A549 (cell line): ENCODE measurements at regions not wholly inside any gene's neighbourhood (a gene's known extent, or its start where the extent isn't known, plus 50 kb on each side); places are given as distances from the start of the nearest gene placed in this dataset.

Experiments used
- ATAC-seq, 2 experiments: fragments of 200-7000 bp in 1 of 2; fragments of >200 bp in 1 of 2; cut with Nextera tagmentation in 1 of 2; cut with Tn5 transposase in 1 of 2; 3 replicates each; pipeline versions ENCODE4 v1.8.0 to v1.9.1; 2018 to 2020; ENCODE audit warnings: mild to moderate bottlenecking in 1 of 2, moderate library complexity in 1 of 2
- CTCF ChIA-PET: fragments of 300-600 bp; sonication (Branson Sonifier 250); formaldehyde crosslinking; extraction: SDS; loops from one replicate; lab custom pipeline; 2021; ENCODE audit warnings: antibody characterized with exemption, inconsistent platforms; lab: Yijun Ruan, JAX
- POLR2A ChIA-PET: fragments of 350-600 bp; formaldehyde crosslinking; extraction: SDS; loops from one replicate; lab custom pipeline; 2021; ENCODE audit warnings: antibody characterized with exemption, inconsistent platforms; lab: Yijun Ruan, JAX
- DNase-seq, 2 experiments: peaks; one replicate each; pipeline versions ENCODE4 v3.0.0 to v3.0.0-alpha.2; 2011 to 2016; ENCODE audit warnings: low read depth in 1 of 2, low spot score in 1 of 2
- FAIRE-seq: peaks from 2 replicates; lab custom pipeline; 2011; peaks lifted over from hg19 to GRCh38; lab: Jason Lieb, UNC
- H3K27ac ChIP-seq, 2 experiments: fragments of >200 bp; sonication (Bioruptor Twin); formaldehyde crosslinking; 3 replicates each; pipeline ENCODE4 v1.5.1; 2016 to 2017
- H3K4me1 ChIP-seq: fragments of >200 bp; sonication (Bioruptor Twin); formaldehyde crosslinking; 3 replicates; pipeline ENCODE4 v1.6.1; 2016
- H3K4me2 ChIP-seq: fragments of >200 bp; sonication (Bioruptor Twin); formaldehyde crosslinking; 3 replicates; pipeline ENCODE4 v1.6.1; 2016
- H3K4me3 ChIP-seq: fragments of >200 bp; sonication (Bioruptor Twin); formaldehyde crosslinking; 3 replicates; pipeline ENCODE4 v1.5.1; 2016
- H3K9me3 ChIP-seq: fragments of >200 bp; sonication (Bioruptor Twin); formaldehyde crosslinking; 3 replicates; pipeline ENCODE4 v1.6.1; 2016
- CBX8 ChIP-seq: fragments of 200-600 bp; sonication (generic); IDR thresholded peaks from 2 replicates; pipeline ENCODE4 v1.6.1; 2016
- CEBPB ChIP-seq, 2 experiments: fragments of >200 bp in 1 of 2; sonication (Bioruptor Twin) in 1 of 2; formaldehyde crosslinking in 1 of 2; IDR thresholded peaks; 2 replicates each; pipeline ENCODE4 v1.6.1; 2012 to 2016
- EHF ChIP-seq: fragments of 250-450 bp; sonication (Bioruptor Pico); IDR thresholded peaks from 2 replicates; pipeline ENCODE4 v1.5.0; 2020; ENCODE audit warnings: mild to moderate bottlenecking
- EHMT2 ChIP-seq: fragments of 200-600 bp; sonication (generic); IDR thresholded peaks from 2 replicates; pipeline ENCODE4 v1.6.1; 2016; ENCODE audit warnings: antibody characterized with exemption, low read depth, mild to moderate bottlenecking, moderate library complexity
- EP300 ChIP-seq, 2 experiments: fragments of >200 bp; sonication (Bioruptor Twin); formaldehyde crosslinking; IDR thresholded peaks; 2 replicates in 1 of 2; 3 replicates in 1 of 2; pipeline ENCODE4 v1.6.1; 2016 to 2017
- ESRRA ChIP-seq: fragments of 150-350 bp; IDR thresholded peaks from 2 replicates; pipeline ENCODE4 v1.6.1; 2014; ENCODE audit warnings: mild to moderate bottlenecking, low read length, borderline replicate concordance
- FOSB ChIP-seq: fragments of 250-450 bp; sonication (Bioruptor Pico); IDR thresholded peaks from 2 replicates; pipeline ENCODE4 v1.5.0; 2020; ENCODE audit warnings: mild to moderate bottlenecking, moderate library complexity
- HOXB5 ChIP-seq: fragments of 250-450 bp; sonication (Bioruptor Pico); IDR thresholded peaks from 2 replicates; pipeline ENCODE4 v1.5.0; 2020; ENCODE audit warnings: mild to moderate bottlenecking, moderate library complexity
- KDM1A ChIP-seq: fragments of 200-600 bp; sonication (generic); IDR thresholded peaks from 2 replicates; pipeline ENCODE4 v1.6.1; 2016; ENCODE audit warnings: low read depth, mild to moderate bottlenecking
- KDM5A ChIP-seq: fragments of 200-600 bp; sonication (generic); IDR thresholded peaks from 2 replicates; pipeline ENCODE4 v1.6.1; 2016; ENCODE audit warnings: antibody characterized with exemption, mild to moderate bottlenecking
- NR3C1 ChIP-seq: fragments of >200 bp; sonication (Bioruptor Twin); formaldehyde crosslinking; IDR thresholded peaks from 3 replicates; pipeline ENCODE4 v1.6.1; 2017
- POLR2A ChIP-seq: IDR thresholded peaks from 2 replicates; pipeline ENCODE4 v1.6.1; 2012; ENCODE audit warnings: mild to moderate bottlenecking, low read length
- RAD21 ChIP-seq, 2 experiments: fragments of >200 bp in 1 of 2; sonication (Bioruptor Twin) in 1 of 2; formaldehyde crosslinking in 1 of 2; IDR thresholded peaks in 1 of 2; conservative IDR thresholded peaks in 1 of 2; 2 replicates in 1 of 2; 3 replicates in 1 of 2; pipeline ENCODE4 v1.6.1; 2012 to 2018; ENCODE audit warnings: inconsistent platforms in 1 of 2
- RARB ChIP-seq: fragments of 250-450 bp; sonication (Bioruptor Pico); IDR thresholded peaks from 2 replicates; pipeline ENCODE4 v1.8.0; 2021; ENCODE audit warnings: mild to moderate bottlenecking, moderate library complexity
- RCOR1 ChIP-seq: fragments of 150-350 bp; IDR thresholded peaks from 2 replicates; pipeline ENCODE4 v1.6.1; 2014; ENCODE audit warnings: antibody characterized with exemption, low read length, low read depth
- TFCP2L1 ChIP-seq: fragments of 250-450 bp; sonication (Bioruptor Pico); IDR thresholded peaks from 2 replicates; pipeline ENCODE4 v1.5.0; 2021; ENCODE audit warnings: mild to moderate bottlenecking
- TP53 ChIP-seq: fragments of 250-450 bp; sonication (Bioruptor Pico); IDR thresholded peaks from 2 replicates; pipeline ENCODE4 v1.5.0; 2021; ENCODE audit warnings: mild to moderate bottlenecking, moderate library complexity
- ZC3H11A ChIP-seq: fragments of 450-650 bp; IDR thresholded peaks from 2 replicates; pipeline ENCODE4 v1.6.1; 2014; ENCODE audit warnings: antibody characterized with exemption, mild to moderate bottlenecking
- whole genome bisulfite sequencing: methylation state at CpG from one replicate; pipeline ENCODE4 v1.1.6; 2017; ENCODE audit errors: missing lambda C conversion rate; 5-methylcytosine and 5-hydroxymethylcytosine counted together
- TF ChIP-seq, protein P1 (sequence below): IDR thresholded peaks from 2 replicates; pipeline ENCODE4 v1.6.1; 2012
- TF ChIP-seq, protein P2 (sequence below): IDR thresholded peaks from 2 replicates; pipeline ENCODE4 v1.6.1; 2012
- TF ChIP-seq, protein P3 (sequence below): fragments of 450-650 bp; IDR thresholded peaks from 2 replicates; pipeline ENCODE4 v1.6.1; 2014; ENCODE audit warnings: antibody characterized with exemption
- TF ChIP-seq, protein P4 (sequence below): fragments of 250-450 bp; sonication (Bioruptor Pico); IDR thresholded peaks from 2 replicates; pipeline ENCODE4 v1.5.0; 2021; ENCODE audit warnings: mild to moderate bottlenecking, moderate library complexity, borderline replicate concordance

DNA sequence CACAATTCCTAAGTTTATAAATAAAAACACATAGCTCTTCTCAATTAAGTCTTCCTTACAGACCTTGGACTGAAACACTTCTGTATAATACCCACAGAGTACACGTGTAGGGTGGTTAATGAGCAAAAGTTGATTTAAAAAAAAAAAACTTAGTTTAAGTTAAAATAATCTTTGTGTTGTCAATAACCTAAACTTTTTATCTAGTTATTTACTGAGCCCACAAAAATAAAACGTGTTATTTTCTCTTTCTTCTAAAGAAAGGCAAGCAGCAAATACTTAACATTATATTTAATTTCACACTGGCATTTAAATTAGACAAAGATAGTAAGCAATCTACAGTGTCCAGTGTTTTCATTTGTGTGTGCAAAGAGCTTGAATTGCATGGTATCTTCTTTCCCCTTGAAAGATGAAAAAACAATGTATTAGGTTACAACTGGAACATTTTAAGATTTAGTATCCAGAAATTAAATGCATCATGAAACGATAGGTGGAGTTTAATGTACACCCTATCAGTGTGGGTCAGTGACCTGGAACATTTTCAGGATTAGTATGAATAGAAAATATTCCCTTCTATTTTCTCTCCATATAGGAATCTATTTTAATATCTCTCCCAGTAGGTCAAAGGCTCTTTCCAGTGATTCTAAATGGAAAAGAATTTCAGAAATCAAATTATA, 1014.8 kb downstream of the NR2F1-AS1 start:
- TF ChIP-seq CEBPB (IDR thresholded peaks at IDR 0.05): no peak
- no peak for TF ChIP-seq CBX8
- no peak for TF ChIP-seq HOXB5 (CRISPR knock-in tag)
- no peak for TF ChIP-seq EHMT2
- TF ChIP-seq TP53 (CRISPR knock-in tag): no peak
- TF ChIP-seq, protein P1, sequence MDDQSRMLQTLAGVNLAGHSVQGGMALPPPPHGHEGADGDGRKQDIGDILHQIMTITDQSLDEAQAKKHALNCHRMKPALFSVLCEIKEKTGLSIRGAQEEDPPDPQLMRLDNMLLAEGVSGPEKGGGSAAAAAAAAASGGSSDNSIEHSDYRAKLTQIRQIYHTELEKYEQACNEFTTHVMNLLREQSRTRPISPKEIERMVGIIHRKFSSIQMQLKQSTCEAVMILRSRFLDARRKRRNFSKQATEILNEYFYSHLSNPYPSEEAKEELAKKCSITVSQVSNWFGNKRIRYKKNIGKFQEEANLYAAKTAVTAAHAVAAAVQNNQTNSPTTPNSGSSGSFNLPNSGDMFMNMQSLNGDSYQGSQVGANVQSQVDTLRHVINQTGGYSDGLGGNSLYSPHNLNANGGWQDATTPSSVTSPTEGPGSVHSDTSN: no peak
- no peak for TF ChIP-seq KDM5A
- TF ChIP-seq EHF: no peak
- no peak for TF ChIP-seq EP300 (IDR thresholded peaks at IDR 0.05)
- no peak for TF ChIP-seq FOSB (CRISPR knock-in tag)
- no peak for TF ChIP-seq RAD21 (conservative IDR thresholded peaks at IDR 0.05 in 1 of 2, IDR thresholded peaks at IDR 0.05 in 1 of 2)
- TF ChIP-seq KDM1A: no peak
- ATAC-seq (no peak), DNase-seq (no peak), FAIRE-seq (peak; percentile 43)
- WGBS: 77% methylated on average over 3 of the region's 3 CpGs
- ChIA-PET CTCF (no interaction called here), POLR2A (no interaction called here)
- Histone ChIP-seq H3K9me3 (no peaks in the 10 kb centered on the region), H3K27ac (no peak overlapping the region; a peak in 1 of 6 replicates), H3K4me3 (no peak overlapping the region), H3K4me2 (no peak overlapping the region), H3K4me1 (peaks cover 15% of the 10 kb centered on the region)

DNA sequence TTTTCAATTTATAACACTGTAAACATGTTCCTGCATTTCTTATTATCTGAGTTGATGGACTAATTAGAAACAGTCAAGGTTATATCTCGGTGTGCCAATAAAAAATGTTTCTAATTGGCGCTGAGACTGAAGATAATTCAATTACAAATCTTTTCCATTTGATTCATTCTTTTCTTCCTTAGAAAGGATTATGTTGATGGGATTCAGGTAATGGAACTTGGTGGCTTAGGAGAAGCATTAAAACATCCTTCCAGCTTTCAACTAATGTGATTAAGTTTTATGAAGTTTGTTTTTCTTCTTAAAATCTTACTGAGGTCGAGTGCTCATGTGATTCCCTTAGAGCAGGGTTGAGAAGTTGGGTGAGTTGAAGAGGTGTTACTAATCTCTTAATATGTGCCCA, 1015.3 kb downstream of the NR2F1-AS1 start:
- 77% methylated on average over 3 of the region's 3 CpGs for WGBS
- POLR2A ChIA-PET: no interaction called here
- Histone ChIP-seq H3K4me2 (no peak overlapping the region), H3K9me3 (no peaks in the 10 kb centered on the region), H3K27ac (no peak overlapping the region; a peak in 1 of 6 replicates), H3K4me3 (no peak overlapping the region), H3K4me1 (peaks cover 21% of the 10 kb centered on the region)
- CTCF ChIA-PET: no interaction called here
- no peak for FAIRE-seq
- DNase-seq: no peak
- ATAC-seq: no peak
- no peak for TF ChIP-seq RARB (CRISPR knock-in tag)
- no peak for TF ChIP-seq NR3C1
- TF ChIP-seq, protein P2, sequence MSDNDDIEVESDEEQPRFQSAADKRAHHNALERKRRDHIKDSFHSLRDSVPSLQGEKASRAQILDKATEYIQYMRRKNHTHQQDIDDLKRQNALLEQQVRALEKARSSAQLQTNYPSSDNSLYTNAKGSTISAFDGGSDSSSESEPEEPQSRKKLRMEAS: no peak
- TF ChIP-seq RCOR1: no peak
- TF ChIP-seq, protein P3, sequence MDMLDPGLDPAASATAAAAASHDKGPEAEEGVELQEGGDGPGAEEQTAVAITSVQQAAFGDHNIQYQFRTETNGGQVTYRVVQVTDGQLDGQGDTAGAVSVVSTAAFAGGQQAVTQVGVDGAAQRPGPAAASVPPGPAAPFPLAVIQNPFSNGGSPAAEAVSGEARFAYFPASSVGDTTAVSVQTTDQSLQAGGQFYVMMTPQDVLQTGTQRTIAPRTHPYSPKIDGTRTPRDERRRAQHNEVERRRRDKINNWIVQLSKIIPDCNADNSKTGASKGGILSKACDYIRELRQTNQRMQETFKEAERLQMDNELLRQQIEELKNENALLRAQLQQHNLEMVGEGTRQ: no peak
- no peak for TF ChIP-seq POLR2A
- TF ChIP-seq TFCP2L1 (CRISPR knock-in tag): no peak
- TF ChIP-seq, protein P4, sequence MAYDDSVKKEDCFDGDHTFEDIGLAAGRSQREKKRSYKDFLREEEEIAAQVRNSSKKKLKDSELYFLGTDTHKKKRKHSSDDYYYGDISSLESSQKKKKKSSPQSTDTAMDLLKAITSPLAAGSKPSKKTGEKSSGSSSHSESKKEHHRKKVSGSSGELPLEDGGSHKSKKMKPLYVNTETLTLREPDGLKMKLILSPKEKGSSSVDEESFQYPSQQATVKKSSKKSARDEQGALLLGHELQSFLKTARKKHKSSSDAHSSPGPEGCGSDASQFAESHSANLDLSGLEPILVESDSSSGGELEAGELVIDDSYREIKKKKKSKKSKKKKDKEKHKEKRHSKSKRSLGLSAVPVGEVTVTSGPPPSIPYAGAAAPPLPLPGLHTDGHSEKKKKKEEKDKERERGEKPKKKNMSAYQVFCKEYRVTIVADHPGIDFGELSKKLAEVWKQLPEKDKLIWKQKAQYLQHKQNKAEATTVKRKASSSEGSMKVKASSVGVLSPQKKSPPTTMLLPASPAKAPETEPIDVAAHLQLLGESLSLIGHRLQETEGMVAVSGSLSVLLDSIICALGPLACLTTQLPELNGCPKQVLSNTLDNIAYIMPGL: no peak
- no peak for TF ChIP-seq RAD21 (conservative IDR thresholded peaks at IDR 0.05 in 1 of 2, IDR thresholded peaks at IDR 0.05 in 1 of 2)
- no peak for TF ChIP-seq ESRRA
- no peak for TF ChIP-seq FOSB (CRISPR knock-in tag)

DNA sequence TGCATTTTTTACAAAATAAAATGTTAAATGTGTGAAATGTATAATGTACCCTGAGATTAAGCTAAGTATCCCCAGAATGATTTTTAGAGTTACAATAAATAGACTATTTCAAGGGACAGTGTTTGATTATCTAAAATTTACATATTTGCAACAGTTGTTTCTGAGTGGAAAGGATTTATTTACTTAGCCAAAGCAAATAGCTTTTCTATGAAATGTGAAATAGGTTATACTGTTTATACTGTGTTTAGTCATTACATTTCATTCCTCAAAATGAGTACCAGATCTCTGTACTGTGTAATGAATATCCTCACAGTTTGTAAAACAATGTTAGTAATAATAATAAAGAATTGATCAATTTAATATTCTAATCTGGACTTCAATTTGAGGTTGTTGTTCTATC, 1019.0 kb downstream of the NR2F1-AS1 start:
- POLR2A ChIA-PET: no interaction called here
- peak overlapping the region in 1 of 2 experiments; percentile 77; a peak in 4 of 6 replicates for H3K27ac ChIP-seq
- peak overlapping the region; percentile 70 for H3K4me2 ChIP-seq
- no peaks in the 10 kb centered on the region for H3K9me3 ChIP-seq
- peak overlapping the region; percentile 11; the same call in 1 of the 3 replicates for H3K4me3 ChIP-seq
- peaks cover 41% of the 10 kb centered on the region for H3K4me1 ChIP-seq
- ATAC-seq (no peak), DNase-seq (no peak), FAIRE-seq (no peak)
- CTCF ChIA-PET: interaction anchor here (0.5 kb wide), 1 partner anchor 1226 kb away, joined by 5 read pairs; no protein-coding TSS in a partner anchor
- TF ChIP-seq ZC3H11A: no peak
